Mesodermal cell (in vitro differentiated cells): ENCODE measurements at regions not wholly inside any gene's neighbourhood (a gene's known extent, or its start where the extent isn't known, plus 50 kb on each side); places are given as distances from the start of the nearest gene placed in this dataset.
"Not testable (repeated sequence)": the region's sequence is repeated elsewhere in the genome, so short reads cannot be mapped to it uniquely, and the experiment has no call there.

Source experiments
- H3K27ac ChIP-seq: 2 replicates; pipeline ENCODE4 v1.7.0; 2013; ENCODE audit warnings: mild to moderate bottlenecking, low read depth, low read length, moderate library complexity; ENCODE audit not compliant: severe bottlenecking
- H3K36me3 ChIP-seq: 2 replicates; pipeline ENCODE4 v1.7.1; 2013; ENCODE audit warnings: mild to moderate bottlenecking, low read length, moderate library complexity; ENCODE audit not compliant: control insufficient read depth, insufficient read depth
- H3K4me1 ChIP-seq: one replicate; pipeline ENCODE4 v1.7.1; 2013; ENCODE audit warnings: mild to moderate bottlenecking, low read length; ENCODE audit not compliant: insufficient read depth, control insufficient read depth, poor library complexity, severe bottlenecking
- H3K4me3 ChIP-seq: 2 replicates; pipeline ENCODE4 v1.7.0; 2013; ENCODE audit warnings: low read length, control low read depth, mild to moderate bottlenecking; ENCODE audit not compliant: insufficient read depth, poor library complexity, severe bottlenecking; ENCODE audit errors: extremely low read depth
- H3K9me3 ChIP-seq: 2 replicates; pipeline ENCODE4 v1.7.1; 2013; ENCODE audit warnings: mild to moderate bottlenecking, low read length, moderate library complexity; ENCODE audit not compliant: control insufficient read depth
- WGBS, 2 experiments: methylation state at CpG; one replicate each; pipeline ENCODE4 v1.1.5; 2013; ENCODE audit warnings: missing lambda C conversion rate in 2 of 2; ENCODE audit not compliant: insufficient coverage in 2 of 2; 5-methylcytosine and 5-hydroxymethylcytosine counted together

- Histone ChIP-seq H3K9me3 (peaks cover 3% of the 10 kb centered on the region), H3K36me3 (no peaks in the 10 kb centered on the region), H3K4me1 (no peaks in the 10 kb centered on the region), H3K27ac (no peak overlapping the region), H3K4me3 (no peak overlapping the region)
Observed at GRCh38 chr4:117135634-117136354, 50.4 kb upstream of the TRAM1L1 start.

GRCh38 chr4:117137145-117137544 lies 51.8 kb upstream of the TRAM1L1 start:
- WGBS, 2 experiments = 75% methylated on average over 2 of the region's 2 CpGs; no CpG with 5 or more reads in 1 of the 2 experiments
- Histone ChIP-seq H3K36me3 (no peaks in the 10 kb centered on the region), H3K27ac (no peak overlapping the region)

GRCh38 chr4:117138732-117139131 lies 53.4 kb upstream of the TRAM1L1 start:
- H3K36me3 ChIP-seq, H3K4me3 ChIP-seq, H3K9me3 ChIP-seq, H3K4me1 ChIP-seq, H3K27ac ChIP-seq: not testable (repeated sequence)
- WGBS, 2 experiments = 89 to 93% methylated on average over 1 to 3 of the region's 3 CpGs

More at GRCh38 chr4:117137145-117137544, 51.8 kb upstream of the TRAM1L1 start:
- Histone ChIP-seq H3K4me1 (no peaks in the 10 kb centered on the region), H3K9me3 (peaks cover 3% of the 10 kb centered on the region), H3K4me3 (no peak overlapping the region)

GRCh38 chr4:117154251-117154650 lies 68.9 kb upstream of the TRAM1L1 start:
- Histone ChIP-seq H3K27ac (no peak overlapping the region), H3K4me3 (no peak overlapping the region), H3K36me3 (no peaks in the 10 kb centered on the region), H3K4me1 (no peaks in the 10 kb centered on the region), H3K9me3 (no peaks in the 10 kb centered on the region)
- WGBS, 2 experiments = 83 to 90% methylated on average over 5 to 6 of the region's 6 CpGs

GRCh38 chr4:117156806-117157205 lies 71.4 kb upstream of the TRAM1L1 start:
- H3K36me3 ChIP-seq = no peaks in the 10 kb centered on the region
- H3K4me3 ChIP-seq = no peak overlapping the region
- H3K27ac ChIP-seq = no peak overlapping the region
- no peaks in the 10 kb centered on the region for H3K9me3 ChIP-seq
- no peaks in the 10 kb centered on the region for H3K4me1 ChIP-seq
- 13 to 89% methylated on average over 1 of the region's 2 CpGs for WGBS, 2 experiments

- Histone ChIP-seq H3K4me3 (no peak overlapping the region), H3K9me3 (no peaks in the 10 kb centered on the region), H3K27ac (no peak overlapping the region), H3K36me3 (no peaks in the 10 kb centered on the region), H3K4me1 (no peaks in the 10 kb centered on the region)
Observed at GRCh38 chr4:117157360-117157759, 72.0 kb upstream of the TRAM1L1 start.

- Histone ChIP-seq H3K4me3 (no peak overlapping the region), H3K36me3 (no peaks in the 10 kb centered on the region), H3K4me1 (no peaks in the 10 kb centered on the region), H3K27ac (no peak overlapping the region), H3K9me3 (no peaks in the 10 kb centered on the region)
- WGBS, 2 experiments = 100% methylated on average over 1 of the region's 3 CpGs
Observed at GRCh38 chr4:117162976-117163375, 77.6 kb upstream of the TRAM1L1 start.

- H3K36me3 ChIP-seq = no peaks in the 10 kb centered on the region
- H3K4me1 ChIP-seq = no peaks in the 10 kb centered on the region
- no peak overlapping the region for H3K27ac ChIP-seq
- H3K4me3 ChIP-seq = no peak overlapping the region
- no peaks in the 10 kb centered on the region for H3K9me3 ChIP-seq
- no CpG with 5 or more reads among the region's 1 CpG for WGBS, 2 experiments
Observed at GRCh38 chr4:117164338-117164737, 79.0 kb upstream of the TRAM1L1 start.

- H3K4me3 ChIP-seq, H3K36me3 ChIP-seq, H3K4me1 ChIP-seq, H3K9me3 ChIP-seq, H3K27ac ChIP-seq: not testable (repeated sequence)
- 60% methylated on average over 1 of the region's 2 CpGs; no CpG with 5 or more reads in 1 of the 2 experiments for WGBS, 2 experiments
Observed at GRCh38 chr4:117175369-117175768, 90.0 kb upstream of the TRAM1L1 start.

- Histone ChIP-seq H3K36me3 (no peaks in the 10 kb centered on the region), H3K4me3 (no peak overlapping the region), H3K4me1 (no peaks in the 10 kb centered on the region), H3K27ac (no peak overlapping the region), H3K9me3 (no peaks in the 10 kb centered on the region)
- WGBS, 2 experiments = 100% methylated on average over 1 of the region's 1 CpG; no CpG with 5 or more reads in 1 of the 2 experiments
Observed at GRCh38 chr4:117203231-117203630, 117.9 kb upstream of the TRAM1L1 start.

GRCh38 chr4:117210551-117210950 lies 125.2 kb upstream of the TRAM1L1 start:
- H3K4me1 ChIP-seq = no peaks in the 10 kb centered on the region
- no CpG with 5 or more reads among the region's 1 CpG for WGBS, 2 experiments

More at GRCh38 chr4:117210551-117210950, 125.2 kb upstream of the TRAM1L1 start:
- Histone ChIP-seq H3K4me3 (no peak overlapping the region), H3K9me3 (no peaks in the 10 kb centered on the region), H3K27ac (no peak overlapping the region), H3K36me3 (no peaks in the 10 kb centered on the region)
